NCI-H2107 treated with DMSO at 0.1 percent for 48 hours (cell line): ENCODE measurements at regions not wholly inside any gene's neighbourhood (a gene's known extent, or its start where the extent isn't known, plus 50 kb on each side); places are given as distances from the start of the nearest gene placed in this dataset.
"Not testable (repeated sequence)": the region's sequence is repeated elsewhere in the genome, so short reads cannot be mapped to it uniquely, and the experiment has no call there.

Experiments
- DNase-seq: peaks from one replicate; lab custom pipeline; 2025; ENCODE audit not compliant: unreplicated experiment; lab: John Stamatoyannopoulos, UW

DNA sequence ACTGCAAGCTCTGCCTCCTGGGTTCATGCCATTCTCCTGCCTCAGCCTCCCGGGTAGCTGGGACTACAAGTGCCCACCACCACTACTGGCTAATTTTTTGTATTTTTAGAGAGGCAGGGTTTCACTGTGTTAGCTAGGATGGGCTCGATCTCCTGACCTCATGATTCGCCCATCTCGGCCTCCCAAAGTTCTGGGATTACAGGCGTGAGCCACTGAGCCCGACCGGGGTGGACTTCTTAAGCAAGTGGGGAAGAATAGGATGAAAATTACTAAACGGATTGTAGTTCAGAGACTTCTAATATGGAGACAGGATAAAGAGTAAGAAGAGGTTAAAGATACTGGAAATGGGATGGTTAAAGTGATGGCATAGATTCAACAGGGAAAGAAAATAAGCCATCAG, 132.3 kb upstream of the IRX2 start:
- DNase-seq, result no peak

DNA sequence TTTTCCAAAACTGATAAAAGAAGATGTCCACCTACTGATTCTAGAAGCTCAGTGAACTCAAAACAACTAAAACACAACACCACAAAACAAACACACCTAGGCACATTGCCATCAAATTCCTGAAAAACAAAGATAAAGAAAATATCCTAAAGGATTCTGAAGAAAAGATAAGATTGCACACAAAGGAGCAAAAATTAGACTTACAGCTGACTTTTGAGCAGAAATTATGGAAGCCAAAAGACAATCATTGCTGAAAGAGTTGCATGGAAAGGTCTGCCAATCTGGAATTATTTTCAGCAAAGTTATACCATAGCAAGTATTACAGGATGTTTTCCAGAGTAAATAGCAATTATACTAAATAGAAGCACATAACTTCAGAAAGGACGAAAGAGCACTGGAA, 128.2 kb upstream of the IRX2 start:
- no peak for DNase-seq

DNA sequence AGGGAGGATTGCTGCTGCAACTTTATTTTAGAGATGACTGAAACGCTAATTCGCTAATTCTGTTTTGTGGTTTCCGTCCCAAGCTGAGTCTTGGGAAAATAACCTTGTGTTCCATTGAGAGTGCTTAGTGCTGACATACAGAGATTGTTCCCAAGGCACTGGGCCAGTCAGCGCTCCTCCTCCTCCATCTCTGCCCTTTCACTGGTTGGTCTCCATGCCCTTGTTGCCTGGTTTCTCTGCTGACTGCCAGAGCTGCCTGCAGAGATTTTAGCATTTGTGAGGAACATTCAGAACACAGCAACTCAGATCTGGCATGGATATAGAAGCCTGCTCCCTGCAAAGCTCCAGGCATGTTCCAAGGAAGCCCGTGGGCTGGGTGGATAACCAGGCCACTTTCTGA, 126.0 kb upstream of the IRX2 start:
- DNase-seq, result no peak

DNA sequence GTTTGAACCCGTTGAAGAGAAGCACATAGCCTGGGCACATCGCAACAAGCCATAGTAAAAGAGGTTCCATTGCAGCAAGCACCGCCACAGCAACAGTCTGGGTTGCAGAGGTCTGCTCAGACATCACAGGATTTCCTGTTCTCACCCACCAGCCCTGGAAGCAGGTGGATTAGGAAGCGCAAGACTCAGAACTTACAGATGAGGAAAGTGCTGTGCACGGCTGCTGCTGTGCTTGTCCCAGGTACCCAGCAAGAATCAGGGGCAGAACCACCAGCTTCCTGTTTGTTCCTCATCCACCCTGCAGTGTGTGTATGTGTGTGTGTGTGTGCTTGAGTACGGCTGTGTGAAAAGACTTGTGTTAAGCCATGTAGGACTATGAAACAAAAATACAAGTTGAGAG, 124.7 kb upstream of the IRX2 start:
- DNase-seq, result no peak

DNA sequence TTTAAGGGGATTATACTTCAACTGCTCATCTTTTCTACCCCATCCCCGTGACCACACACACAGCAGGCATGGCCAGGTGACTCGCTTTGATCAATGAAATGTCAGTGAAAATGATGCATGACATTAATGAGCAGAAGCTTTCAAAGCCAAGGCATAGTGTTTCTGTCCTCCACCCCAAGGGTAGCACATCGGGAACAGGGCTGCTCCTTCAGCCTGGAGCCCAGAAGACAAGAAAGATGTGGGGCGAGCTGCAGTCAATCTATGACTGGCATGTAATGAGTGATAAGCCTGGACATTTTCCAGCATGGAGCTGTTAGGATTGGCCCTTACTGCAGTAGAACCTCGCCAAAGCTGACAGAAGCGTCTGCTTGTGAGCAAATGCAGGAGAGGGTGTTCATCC, 122.6 kb upstream of the IRX2 start:
- DNase-seq, result no peak

DNA sequence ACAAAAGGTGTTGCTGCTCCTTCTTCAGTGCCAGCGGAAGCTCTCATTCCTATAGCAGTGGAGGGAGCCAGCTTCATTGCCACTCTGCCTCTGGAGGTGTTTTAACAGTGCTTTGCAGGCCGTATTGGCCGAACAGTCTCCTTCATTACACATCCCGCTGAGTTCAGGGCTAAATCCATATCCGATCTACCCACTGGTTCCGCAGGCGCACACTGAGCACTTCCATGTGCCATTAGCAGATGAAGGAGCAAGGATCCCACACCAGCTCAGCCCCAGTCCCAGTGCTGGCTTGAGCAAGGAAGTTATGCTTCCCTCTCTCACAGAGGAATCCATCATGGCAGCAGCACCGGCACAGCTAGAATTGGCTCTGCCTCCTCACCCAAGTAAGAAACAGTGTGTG, 121.2 kb upstream of the IRX2 start:
- DNase-seq, result no peak

DNA sequence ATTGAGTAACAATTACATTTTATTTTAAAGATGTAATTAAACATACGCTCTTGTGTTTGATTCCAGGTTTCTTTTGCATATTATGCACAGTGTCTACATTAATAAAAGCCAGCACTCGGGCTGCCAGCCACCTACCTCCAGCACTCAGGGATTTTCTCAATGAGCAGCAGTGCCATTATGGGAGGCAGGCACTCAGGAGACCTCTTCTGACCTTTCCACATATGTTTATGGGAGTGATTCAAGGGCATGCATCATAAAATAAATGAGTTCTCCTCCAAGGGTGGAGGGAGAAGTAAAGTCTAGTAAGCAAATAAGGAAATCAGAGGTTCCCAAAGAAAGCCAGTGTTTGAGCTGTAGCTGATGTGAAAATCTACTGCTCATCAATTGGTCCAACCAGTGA, 119.8 kb upstream of the IRX2 start:
- no peak for DNase-seq

DNA sequence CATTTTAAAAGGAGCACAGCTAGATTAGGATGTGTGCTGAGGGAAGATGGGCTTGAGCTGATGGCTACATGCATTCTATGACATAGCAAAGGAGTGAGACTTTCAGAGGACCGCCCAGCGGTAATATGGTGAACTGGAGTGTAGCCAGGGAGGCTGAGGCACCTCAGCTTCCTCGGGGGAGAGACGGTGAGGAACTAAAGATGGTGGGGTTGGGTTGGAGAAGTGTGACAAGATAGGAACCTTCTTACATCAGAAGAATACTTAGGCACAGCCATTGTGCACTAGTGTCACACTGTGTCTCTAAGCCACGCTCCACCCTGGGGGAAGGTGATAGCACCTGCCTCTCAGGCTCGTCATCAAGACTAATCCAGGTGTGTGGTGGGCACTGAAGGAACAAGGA, 118.0 kb upstream of the IRX2 start:
- no peak for DNase-seq

DNA sequence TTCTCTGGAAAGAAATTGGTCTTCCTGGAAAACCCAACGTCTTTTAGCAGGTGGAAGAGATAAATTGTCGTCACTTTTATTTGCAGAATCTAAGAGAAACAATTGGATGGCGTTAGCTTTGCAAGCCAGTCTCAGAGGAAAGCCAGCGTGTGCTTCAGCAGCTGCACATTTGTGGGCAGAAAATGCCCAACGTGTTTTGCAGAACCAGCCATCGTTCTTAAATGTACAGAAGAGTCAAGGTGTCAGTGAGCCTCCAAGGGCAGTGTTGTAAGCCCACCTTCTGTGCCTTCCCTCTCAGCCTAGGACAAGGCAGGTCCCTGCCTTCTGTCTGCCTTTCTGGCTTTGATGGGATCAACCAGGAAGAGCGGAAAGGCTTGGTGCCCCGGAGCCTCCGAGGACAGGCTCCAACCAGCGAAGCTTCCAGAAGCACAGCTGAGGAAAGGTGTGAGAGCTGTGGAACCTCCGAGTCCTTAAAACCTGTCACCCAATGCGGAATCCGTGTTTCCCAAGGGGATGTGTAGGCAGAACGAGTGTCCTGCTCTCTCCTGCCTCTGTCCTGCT, 116.0 kb upstream of the IRX2 start:
- no peak for DNase-seq

DNA sequence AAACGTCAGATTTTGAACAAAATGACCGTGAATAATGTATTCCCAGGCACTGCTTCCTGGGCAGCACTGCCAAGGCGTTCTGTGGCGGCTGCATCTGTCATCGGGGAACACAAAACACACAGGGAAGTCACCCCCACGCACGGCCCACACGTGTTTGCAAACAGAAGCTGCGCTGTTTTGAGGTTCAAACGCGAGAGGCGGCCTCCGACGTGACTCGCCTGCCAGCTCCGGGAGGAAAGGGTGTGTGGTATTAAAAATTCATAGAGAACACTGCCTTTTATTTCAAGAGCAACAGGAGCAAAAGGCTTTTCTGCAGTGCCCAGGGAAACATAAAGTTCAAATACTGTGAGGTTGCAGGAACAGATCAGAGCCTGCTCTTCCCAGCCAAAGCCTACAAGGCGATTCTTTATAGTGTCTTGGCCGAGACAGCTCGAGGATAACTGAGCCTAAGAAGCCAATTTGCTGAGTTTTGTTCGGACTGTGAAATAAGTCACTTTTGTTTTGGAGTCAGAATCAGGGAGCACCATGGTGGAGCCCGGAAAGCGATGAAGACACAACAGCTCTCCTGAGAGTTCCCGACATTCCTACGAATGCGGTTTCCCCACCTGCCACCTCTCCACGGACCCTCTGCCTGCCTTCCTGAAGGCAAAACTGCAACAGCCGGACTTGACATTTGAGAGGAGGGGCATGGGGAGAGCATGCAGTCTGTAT, 115.3 kb upstream of the IRX2 start:
- no peak for DNase-seq

DNA sequence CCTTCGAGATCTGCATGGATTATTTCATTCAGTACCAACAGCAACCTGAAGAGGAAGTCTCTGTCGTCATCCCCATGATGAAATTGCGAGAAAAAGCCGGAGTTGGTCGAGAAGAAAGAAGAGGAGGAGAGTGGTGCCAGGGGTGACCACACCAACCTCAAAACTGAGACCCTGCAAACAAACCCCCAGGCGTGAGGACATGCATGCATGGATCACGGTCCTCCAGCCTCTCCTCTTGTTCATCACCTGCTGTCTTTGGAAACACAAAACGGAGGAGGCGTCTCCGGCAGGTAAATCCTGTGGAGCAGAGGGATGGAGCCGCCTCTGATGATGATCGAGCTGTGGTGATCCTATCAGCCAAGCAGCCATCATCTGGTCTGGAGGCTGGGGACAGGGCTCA, 114.4 kb upstream of the IRX2 start:
- DNase-seq, result no peak

DNA sequence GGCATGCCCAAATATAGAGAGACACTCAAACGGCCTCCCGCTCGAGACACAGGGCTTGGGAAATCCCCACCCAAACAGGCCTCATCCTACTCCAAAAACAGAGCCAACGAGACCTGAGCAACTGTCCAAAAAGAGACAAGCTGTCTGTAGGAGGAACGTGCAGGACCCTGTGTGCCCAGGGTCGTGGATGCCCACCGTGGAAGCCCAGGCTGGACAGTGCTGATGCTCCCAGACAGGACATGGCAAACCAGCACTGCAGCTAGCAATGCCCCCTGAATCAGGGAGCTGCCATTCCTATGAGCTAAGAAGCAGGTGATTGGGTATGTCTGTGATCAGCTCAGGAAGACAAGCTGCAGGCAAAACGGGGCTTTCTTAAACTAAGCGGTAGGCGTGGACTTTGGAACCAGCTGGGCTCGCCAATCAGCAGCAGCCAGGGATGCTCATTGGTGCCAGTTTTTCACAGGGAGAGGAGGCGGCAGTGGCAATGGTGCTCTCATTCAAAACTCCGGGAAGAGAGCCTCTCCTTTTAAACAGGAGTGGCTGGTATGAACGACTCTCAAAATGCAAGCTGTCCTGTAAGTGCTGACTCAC, 113.1 kb upstream of the IRX2 start:
- DNase-seq, result no peak

DNA sequence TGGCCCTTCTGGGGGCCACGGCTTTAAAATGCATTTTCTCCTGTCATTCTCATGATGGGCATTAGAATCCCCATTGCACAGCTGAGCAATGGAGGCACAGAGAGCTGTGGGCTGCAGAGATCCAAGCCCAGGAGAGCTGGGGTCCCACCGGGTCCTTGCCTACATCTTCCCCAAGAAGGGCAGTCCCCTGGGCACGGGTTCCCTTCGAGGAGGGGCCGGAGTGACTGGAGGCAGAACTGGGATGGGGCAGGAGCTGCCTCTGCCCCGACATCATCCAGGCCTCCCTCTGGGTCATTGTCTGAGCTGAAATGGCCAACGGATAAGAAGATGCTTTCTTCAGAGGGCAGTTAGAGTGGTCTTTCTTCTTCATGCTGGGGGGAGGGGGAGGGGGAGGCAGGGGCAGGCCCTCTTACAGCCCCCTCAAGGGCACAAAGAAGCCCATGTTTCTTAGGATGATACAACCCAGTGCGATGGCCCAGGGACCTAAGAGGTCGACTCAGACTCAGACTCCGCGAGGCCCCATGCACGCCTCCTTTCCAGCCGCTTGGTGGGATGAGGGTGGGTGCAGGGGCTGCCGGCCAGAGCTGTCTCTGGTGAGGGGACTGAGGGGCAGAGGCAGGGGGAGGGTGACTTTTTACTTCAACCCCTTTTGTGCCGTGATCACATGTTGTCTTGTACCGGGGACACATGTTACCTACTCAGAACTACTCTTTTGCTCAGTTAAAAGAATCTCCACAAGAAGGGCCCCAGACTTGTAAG, 112.4 kb upstream of the IRX2 start:
- no peak for DNase-seq

DNA sequence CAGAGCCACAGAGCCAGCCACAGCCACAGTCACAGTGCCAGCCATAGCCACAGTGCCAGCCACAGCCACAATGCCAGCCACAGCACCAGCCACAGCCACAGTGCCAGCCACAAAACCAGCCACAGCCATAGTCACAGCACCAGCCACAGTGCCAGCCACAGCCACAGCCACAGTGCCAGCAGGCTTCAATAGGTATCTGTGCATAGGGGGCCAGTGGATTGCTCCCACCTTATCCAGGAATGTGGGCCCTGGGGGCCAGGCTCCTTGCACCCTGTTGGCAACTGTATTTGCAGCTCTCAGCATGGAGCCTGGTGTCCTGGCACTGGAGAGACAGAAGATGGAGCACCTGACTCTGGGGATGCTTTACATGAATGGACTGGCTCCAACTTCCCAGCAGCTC, 111.7 kb upstream of the IRX2 start:
- DNase-seq, result no peak

DNA sequence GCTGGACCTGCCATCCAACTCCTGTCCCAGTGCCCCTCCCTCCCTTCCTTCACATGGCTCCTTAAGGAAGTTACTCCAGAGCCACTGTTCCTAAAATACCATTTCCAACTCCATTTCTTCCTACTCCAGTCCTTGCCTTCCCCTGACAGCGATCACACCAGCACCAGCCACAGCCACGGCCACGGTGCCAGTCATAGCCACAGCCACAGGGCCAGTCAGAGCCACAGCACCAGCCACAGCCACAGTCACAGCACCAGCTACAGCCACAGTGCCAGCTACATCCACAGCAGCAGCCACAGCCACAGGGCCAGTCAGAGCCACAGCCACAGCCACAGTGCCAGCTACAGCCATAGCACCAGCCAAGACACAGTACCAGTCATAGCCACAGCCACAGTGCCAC, 110.7 kb upstream of the IRX2 start:
- not testable (repeated sequence) for DNase-seq

DNA sequence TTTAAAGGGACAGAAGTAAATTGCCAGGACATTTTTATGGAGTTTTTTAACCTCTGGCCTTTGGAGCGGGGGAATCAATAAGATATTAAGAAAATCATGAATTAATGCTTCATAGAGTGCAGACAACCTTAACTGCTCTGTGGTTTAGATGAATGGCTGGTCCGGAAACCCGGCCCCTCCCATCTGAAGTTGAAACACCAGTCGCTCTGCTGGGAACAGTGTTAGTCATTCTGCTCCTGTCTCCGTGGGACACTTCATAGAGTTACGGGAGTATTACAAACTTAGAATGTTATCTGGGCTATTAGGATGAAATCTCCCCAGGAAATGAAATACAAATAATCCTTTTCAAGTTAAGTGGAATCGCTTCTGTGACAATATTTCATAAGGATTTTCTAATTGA, 110.1 kb upstream of the IRX2 start:
- DNase-seq, result no peak

DNA sequence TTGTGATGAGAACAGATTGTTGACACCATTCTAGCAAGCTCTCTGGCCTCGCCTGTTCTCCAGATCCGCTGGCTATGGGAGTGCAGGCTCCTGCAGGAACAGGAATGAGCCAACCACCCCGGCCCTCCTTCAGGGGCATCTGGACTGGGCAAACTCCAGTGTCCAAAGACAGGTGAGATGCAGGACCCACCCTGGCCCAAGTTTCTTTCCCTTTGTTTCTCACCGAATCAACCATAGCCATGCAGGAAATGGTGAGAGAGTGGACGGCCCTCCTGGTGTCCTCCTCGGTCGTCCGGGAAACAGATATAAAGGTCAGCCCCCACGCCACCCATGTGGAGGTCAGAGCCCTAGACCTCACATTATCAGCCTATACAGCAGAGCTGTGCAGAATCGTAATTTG, 108.6 kb upstream of the IRX2 start:
- no peak for DNase-seq

DNA sequence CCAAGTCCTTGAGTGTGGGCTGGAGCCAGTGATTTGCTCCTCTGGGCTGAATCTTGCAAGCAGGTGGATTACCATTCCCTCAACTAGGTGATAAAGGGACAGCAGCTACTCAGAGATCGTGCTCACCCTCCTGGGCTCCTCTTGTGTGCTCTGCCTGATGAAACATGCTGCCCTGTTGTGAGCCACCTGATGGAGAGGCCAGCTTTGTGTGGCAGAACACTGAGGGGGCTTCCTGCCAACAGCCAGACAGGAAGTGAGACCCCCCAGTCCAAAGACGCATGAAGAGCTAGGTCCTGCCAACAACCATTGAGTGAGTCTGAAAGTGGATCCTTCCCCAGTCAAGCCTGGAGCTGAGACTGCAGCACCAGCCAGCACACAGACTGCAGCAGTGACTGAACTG, 106.4 kb upstream of the IRX2 start:
- no peak for DNase-seq

DNA sequence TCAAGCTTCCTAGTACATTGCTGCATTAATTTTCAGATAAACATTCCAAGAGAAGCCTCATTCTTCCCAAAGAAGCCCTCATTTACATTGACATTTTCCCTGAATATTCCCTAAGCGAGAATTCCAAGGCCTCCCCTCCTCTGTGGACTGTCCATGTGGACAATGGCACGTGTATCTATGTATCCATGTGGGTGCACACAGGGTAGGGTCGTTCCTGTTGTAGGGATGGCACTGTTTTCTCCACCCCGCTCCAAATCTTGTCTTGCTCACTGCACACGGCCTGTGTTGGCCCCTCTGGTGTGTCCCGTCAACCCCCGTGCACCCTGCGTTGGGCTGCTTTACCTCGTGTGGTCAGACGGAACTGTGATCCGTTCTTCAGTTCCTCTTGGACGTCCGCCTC, 104.7 kb upstream of the IRX2 start:
- no peak for DNase-seq

DNA sequence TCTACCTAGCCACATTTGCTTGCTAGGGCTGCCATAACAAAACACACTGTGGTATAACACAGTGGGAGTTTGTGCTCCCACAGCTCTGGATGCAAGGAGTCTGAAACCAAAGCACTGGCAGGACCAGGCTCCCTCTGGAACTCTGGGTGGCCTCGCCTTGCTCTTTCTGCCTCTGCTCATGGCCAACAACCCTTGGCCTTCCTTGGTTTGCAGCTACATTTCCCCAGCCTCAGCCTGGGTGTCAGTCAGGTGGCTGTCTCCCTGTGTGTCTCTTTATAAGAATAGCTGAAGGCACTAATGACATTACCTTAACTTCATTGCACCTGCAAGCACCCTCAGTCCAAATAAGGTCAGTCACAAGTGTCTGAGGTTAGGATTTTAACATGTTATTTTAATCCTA, 101.0 kb upstream of the IRX2 start:
- DNase-seq, result no peak

DNA sequence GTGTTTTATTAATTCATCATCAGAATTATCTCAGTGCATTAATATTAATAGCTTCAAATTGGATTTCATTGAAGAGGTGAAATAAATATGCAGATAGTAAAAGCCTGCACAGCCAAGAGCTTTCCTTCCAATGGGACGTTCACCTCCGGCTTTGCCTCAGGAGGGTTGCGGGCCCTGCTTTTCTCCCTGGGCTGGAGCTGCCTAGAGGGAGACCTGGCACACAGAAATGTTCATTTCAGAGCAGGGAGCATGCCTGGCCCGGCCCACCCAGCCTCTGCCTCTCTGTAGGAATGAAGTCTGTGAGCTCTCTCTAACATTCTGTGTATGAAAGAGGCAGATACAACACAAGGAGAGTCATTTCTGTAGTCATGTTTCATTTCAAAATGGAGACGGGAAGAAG, 100.4 kb upstream of the IRX2 start:
- DNase-seq, result no peak

DNA sequence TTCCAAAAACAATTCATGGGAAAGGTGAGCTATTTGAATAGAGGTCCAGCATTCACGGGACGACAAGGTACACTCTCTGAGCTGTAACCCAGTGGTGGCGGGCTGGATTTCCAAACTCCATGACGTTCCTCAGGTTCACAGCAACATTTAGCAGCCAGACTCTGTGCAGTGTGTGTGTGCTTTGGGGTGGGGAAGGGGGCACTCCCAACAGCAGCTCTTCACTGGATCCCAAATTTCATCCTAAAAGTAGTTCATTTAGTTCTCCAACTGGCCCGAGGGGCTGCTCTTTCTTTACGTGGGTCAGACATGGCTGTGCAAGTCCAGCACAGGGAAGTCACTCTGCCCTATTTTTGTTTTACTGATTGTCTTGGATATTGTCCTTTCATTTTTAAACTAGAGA, 98.0 kb upstream of the IRX2 start:
- no peak for DNase-seq
